Epidermal melanocyte (primary cell): ENCODE measurements at regions not wholly inside any gene's neighbourhood (a gene's known extent, or its start where the extent isn't known, plus 50 kb on each side); places are given as distances from the start of the nearest gene placed in this dataset.

ENCODE experiments used
- DNase-seq: peaks from one replicate; pipeline ENCODE4 v3.0.0; 2011; ENCODE audit warnings: low spot score; ENCODE audit not compliant: insufficient read length

- no peak for DNase-seq
These were observed 54.2 kb upstream of the DAPK1 start for GRCh38 chr9:87443461-87443860.

- peak; percentile 52 for DNase-seq
These were observed 52.0 kb upstream of the DAPK1 start for GRCh38 chr9:87445646-87446045.

- DNase-seq, result no peak
These were observed 51.1 kb upstream of the DAPK1 start for GRCh38 chr9:87446527-87446926.

GRCh38 chr9:87447547-87448432 lies 49.9 kb upstream of the DAPK1 start:
- DNase-seq, result no peak
